ENCODE measurements at regions not wholly inside any gene's neighbourhood (a gene's known extent, or its start where the extent isn't known, plus 50 kb on each side); places are given as distances from the start of the nearest gene placed in this dataset.
"Not testable (repeated sequence)": the region's sequence is repeated elsewhere in the genome, so short reads cannot be mapped to it uniquely, and the experiment has no call there.

DNA sequence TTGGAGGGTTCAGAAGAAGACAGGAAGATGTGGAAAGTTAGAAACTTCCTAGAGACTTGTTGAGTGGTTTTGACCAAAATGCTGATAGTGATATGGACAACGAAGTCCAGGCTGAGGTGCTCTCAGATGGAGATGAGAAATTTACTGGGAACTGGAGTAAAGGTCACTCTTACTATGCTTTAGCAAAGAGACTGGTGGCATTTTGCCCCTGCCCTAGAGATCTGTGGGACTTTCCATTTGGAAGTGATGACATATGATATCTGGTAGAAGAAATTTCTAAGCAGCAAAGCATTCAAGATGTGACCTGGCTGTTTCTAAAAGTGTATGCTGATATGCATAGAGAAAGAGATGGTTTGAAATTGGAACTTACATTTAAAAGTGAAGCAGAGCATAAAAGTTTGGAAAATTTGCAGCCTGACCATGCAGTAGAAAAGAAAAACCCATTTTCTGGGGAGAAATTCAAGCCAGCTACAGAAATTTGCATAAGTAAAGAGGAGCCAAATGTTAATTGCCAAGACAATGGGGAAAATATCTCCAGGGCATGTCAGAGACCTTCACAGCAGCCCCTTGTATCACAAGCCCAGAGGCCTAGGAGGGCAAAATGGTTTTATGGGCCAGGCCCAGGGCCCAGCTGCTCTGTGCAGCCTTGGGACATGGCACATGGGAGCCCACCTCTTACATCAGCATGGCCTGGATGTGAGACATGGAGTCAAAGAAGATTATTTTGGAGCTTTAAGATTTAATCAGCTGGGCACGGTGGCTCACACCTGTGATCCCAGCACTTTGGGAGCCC is 63.1 kb upstream of the SLC1A4 start:
- not testable (repeated sequence) for TF ChIP-seq POLR2A, POLR2AphosphoS5, EP300 (IDR thresholded peaks at IDR 0.05)
- TF ChIP-seq, protein P1, sequence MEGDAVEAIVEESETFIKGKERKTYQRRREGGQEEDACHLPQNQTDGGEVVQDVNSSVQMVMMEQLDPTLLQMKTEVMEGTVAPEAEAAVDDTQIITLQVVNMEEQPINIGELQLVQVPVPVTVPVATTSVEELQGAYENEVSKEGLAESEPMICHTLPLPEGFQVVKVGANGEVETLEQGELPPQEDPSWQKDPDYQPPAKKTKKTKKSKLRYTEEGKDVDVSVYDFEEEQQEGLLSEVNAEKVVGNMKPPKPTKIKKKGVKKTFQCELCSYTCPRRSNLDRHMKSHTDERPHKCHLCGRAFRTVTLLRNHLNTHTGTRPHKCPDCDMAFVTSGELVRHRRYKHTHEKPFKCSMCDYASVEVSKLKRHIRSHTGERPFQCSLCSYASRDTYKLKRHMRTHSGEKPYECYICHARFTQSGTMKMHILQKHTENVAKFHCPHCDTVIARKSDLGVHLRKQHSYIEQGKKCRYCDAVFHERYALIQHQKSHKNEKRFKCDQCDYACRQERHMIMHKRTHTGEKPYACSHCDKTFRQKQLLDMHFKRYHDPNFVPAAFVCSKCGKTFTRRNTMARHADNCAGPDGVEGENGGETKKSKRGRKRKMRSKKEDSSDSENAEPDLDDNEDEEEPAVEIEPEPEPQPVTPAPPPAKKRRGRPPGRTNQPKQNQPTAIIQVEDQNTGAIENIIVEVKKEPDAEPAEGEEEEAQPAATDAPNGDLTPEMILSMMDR (IDR thresholded peaks at IDR 0.05): not testable (repeated sequence)

Measured in sigmoid colon (tissue), 4 donors.